D341Med (cell line): ENCODE measurements at regions not wholly inside any gene's neighbourhood (a gene's known extent, or its start where the extent isn't known, plus 50 kb on each side); places are given as distances from the start of the nearest gene placed in this dataset.

Experiments
- DNase-seq: peaks from one replicate; pipeline ENCODE4 v3.0.0; 2012; ENCODE audit warnings: low spot score

DNA sequence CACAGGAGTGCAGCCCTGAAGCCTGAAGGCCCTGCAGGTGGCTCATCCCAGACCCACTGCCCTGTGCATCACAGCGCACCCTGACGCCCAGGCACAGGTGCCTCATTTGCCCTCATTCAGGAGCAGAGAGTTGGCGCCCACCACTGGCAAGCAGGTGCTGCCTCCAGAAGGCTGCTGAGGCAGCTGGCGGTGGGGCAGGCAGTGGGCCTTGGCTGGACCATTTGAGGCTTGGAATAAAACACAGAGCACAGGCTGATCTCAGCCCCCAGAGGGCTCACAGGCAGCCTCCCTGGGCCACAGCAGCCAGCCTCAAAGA, 1151.9 kb downstream of the BRD1 start:
- DNase-seq, result no peak

DNA sequence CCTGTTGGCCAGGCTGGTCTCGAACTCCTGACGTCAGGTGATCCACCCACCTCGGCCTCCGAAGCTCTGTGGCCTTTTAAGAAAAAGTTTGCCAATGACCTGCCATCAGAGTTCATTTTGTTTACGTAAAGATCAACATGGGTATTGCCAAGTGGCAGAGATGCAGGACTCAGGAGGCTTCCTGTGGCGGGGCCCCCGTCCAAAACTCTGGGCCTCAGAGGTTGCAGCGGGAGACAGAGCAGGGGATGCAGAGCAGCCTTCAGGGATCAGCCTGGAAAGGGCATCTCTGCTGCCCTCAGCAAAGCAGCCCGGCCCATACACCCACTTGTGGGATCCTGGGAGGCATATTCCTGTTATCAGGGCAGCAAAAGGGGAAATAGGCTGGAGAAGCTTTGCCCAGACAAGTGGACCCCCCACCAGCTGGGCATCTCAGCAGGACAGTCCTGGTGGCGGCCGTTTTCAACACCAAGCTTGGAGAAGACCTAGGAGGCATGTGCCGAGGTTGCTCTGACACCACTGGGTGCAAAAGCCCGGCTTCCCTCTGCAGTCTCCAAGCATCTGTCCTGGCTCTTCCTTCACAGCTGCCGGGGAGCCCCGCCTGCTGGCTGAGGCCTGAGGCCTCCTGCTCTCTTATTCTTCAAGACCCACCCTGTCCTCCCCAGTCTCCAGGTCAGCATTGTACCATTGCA, 1152.4 kb downstream of the BRD1 start:
- no peak for DNase-seq

DNA sequence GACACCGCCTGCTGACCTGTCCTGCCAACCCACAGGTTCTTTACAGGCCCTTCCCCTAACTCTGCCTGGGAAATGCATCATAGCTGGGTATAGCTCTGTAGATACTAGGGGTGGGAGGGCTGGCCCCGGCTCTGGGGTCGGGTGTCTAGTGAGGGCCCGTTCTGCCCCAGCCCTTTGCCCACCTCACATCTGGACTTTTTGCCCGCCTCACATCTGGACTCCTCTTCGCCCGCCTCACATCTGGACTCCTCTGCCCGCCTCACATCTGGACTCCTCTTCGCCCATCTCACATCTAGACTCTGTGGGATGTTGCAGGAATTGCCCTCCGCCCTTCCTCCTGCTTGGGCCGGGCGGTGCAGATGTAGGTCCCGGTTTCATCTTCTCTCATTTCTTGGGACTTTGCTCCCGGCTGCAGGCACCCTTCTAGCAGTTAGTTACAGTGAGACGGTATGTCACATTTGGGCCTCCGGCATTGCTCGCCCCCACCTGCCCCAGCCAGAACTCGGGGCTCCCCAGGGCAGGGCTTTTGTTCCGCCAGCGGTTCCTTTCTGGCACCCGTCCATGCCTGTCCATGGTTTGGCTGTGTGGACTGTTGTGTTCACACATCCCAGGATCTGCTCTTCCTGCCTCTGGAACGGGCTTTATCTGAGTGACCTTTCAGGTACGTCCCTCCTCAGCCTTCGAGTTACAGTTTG, 1153.7 kb downstream of the BRD1 start:
- DNase-seq, result no peak

DNA sequence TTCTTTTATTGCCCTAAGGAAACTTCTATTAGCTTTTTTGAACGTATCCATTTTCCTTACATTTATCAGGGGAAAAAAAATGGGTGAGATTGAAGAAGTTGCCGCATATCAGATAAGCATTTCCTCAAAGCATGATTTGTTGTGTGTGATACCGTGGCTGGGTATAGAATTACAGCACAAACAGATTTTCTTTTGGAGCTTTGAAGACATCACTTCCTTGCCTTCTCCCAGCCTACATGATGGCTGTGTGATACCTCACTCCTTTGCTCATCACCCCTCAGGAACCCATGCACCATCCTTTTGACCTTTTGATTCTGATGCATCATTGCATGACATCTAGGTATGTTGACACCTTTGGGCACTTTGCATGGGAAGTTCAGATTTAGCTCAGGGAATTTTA, 1155.3 kb downstream of the BRD1 start:
- DNase-seq, result no peak

DNA sequence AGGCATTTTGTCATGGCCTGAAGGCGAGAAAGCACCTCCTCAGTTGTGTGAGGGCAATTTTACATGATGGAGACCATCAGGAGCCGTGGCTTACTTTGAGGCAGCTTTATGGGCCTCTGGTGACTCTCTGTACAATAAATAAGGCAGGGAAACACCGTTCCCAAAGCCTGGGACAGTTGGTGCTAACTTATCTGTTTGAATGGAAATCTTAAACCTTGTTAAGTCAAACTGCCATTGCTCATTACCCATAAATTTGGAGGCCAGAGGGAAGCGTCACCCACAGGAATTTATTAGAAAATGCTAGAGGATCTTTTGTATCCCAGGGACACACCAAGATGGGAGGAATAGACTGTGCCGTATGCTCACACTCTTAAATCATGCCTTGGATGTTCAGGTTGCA, 1156.9 kb downstream of the BRD1 start:
- DNase-seq, result no peak

DNA sequence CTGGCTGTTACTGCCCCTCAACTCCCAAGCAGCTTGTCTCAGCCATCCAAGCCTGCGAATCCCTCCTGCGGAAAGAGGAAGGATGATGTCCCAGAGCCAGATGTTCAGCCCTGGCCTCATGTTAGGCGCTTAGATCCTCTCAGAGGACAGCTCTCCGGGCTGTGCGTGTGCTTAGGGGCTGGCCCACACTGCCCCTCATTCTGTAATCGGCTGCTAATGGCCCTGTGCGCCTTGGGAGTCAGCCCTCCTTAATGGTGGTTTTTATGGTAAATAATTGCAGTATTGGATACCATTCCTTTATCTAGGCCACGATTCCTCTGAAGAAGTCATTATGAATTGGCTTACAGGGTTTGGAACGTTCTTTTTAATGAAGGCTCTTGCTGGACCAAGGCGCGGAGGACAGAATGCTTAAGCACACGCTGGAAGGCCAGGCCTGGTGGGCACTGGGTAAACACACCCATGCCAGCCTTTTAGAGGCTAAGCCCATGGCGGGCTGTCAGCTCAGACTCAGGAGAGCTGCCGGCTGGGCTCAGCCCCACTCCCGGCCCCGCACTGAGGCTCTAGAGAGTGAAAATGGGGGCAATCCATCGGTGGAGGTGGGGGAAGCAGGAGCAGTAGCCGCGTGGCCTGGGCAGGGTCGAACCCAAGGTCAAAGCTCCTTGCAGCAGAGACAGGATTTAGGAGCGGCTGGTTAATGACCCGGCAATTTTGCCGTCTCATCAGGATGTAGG, 1157.5 kb downstream of the BRD1 start:
- no peak for DNase-seq

DNA sequence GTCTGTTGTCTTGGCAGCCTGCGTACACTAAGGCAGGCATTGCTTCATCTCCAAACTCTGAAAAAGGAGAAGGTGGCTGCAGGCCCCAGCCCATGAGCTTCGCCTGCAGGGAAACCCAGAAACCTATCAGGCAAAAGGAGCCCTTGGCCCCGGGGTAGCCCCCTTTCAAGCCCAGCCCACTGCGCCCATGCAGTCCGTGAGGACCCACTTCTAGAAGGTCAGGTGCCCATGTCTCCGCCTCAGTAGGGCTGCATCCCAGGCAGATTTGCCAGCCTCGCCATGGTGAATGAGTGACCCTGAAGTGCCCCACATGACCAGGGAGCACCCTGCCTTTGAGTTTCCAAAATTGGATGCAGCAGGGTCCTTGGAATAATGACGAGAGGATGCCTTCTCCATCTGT, 1158.4 kb downstream of the BRD1 start:
- DNase-seq, result no peak

DNA sequence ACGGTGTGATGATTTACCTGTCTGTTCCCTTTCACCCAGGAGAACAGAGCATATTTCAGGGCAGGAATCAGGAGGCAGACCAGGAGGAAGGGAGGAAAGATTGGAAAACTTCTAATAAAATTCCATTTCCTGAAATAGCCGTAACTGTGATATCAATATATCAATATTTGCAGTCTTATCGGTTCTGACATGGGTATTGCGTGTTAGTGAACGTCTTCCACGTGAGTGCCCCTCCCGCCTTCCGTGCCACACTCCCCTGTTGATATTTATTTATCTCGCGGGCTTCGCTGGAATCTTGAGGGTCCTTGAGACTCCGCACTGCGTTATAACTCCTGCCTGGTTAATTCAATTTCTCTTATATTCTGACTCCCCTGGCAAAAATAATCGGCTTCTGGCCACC, 1160.4 kb downstream of the BRD1 start:
- DNase-seq, result no peak

DNA sequence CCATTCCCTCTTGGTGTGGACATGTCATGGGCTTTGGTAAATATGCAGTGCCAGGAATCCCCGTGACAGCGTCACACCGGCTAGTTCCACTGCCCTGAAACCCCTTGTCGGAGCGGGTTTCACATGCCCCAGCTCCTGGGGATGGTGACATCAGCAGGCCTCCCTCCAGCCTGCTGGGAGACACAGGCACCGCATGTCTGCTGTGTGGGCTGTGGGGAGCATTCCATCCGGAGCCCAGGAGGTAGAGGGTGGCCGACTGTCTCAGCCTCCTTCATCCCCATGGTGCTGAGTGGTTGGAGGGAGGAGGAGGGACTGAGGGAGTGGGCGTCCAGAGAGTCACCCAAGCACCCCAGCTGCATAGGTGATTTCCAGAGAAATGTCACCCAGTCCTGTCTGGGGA, 1161.1 kb downstream of the BRD1 start:
- no peak for DNase-seq

DNA sequence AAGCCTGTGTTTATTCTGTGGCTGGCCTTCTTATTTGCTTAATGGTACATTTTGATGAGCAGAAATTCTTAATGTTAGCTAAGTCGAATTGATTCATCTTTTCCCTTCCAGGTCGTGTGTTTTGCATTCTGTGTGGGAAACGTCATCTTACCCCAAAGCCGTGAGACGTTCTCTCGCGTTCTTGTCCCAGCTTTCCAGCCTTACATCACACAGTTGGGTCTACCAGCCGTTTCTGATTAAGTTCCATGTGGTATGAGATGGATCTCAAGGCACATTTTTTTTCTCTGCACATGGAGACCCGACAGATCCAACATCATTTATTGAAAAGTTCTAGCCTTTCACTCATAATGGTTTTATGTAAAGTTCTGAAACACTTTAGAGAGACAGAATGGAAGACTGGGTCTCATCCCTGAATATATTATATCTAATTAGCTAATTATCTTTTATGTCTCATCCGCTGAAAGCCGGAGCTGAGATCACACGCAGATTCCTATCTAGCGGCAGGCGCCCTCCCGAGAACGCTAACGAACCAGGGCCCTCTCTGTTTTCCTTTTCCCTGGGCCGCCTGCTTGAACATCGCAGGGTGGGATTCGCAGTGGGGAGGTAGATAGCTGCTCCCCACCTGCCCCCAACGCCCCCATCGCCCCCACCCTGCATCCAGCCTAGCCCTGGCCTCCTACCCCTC, 1162.2 kb downstream of the BRD1 start:
- no peak for DNase-seq

DNA sequence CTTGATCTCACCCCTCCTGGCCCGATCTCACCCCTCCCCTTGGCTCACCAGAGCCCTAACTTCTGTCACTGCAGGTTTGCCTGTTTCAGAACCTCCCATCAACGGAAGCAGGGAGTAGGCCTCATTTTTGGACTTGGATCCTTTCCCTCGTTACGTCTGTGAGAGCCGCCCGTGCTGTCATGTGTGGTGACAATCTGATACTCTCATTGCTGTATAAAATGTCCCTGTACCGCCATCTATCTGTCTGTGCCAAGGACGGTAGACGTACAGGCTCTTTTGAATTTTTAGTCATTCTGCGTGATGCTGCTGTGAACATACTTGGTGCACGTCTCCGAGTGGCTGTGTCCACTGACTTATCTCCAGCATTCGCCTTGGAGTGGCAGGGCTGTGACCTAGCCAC, 1163.1 kb downstream of the BRD1 start:
- no peak for DNase-seq

DNA sequence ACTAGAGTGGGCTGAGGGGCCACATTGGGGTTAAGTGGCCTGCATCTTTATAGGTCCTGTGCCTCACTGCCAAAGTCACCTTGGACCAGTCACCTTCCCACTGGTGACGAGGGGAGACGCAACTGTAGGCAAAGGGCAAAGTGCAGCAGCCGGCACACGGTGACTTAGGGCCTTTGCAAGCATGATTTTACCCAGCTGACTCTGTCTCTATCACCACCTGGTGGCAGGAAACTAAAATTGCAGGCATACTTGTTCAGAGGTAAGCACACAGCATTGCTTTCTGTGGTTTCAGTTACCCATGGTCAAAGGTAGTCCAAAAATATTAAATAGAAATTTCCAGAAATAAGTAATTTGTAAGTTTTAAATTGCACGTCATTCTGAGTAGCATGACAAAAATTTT, 1164.4 kb downstream of the BRD1 start:
- DNase-seq, result no peak

DNA sequence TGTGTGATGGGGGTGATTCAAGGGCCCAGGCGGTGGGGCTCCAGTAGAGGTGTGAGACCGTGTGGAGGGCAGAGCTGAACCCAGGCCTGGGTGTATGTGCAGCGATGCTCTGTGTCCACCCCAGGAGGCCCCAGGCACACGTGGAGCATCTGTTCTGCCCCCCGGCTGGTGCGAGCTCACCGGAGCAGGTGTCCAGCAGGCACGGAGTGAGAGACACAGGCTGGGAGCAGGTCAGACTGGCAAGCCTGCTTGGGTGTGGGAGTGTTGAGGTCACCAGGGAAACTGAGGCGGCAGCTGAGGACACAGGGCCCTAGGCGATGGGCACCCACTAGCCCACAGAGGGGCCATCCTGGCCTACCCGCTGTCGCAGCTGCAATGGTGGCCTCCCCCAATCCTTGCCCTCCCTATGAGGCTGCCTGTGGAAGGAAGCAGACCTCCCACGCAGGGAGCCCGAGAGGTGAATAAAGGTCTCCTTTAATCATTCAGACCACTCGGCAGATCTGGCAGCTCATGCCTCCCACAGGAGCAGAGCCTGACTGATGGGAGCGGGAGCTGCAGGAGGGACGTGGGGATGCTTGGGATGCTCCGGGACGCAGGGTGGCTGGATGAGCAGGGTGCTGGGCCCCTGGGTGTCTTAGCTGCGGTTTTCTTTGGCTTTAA, 1165.1 kb downstream of the BRD1 start:
- DNase-seq, result no peak

DNA sequence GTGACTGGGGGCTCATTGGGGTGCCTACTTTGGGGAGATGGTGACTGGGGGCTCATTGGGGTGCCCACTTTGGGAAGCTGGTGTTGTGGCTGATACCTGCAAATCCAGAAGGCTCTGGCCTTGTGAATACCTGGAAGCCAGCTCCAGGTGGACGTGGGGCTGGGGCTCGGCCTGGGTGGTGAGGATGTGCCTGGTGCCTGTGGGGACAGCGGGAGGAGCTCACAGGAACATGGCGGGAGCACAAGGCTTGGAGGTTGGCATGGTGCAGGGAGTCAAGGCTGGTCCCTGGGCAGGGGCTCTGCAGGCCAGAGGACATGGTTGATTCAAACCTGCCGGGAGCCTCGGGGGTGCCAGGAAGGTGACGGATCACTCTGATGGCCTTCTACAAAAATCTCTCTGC, 1165.7 kb downstream of the BRD1 start:
- DNase-seq, result no peak

DNA sequence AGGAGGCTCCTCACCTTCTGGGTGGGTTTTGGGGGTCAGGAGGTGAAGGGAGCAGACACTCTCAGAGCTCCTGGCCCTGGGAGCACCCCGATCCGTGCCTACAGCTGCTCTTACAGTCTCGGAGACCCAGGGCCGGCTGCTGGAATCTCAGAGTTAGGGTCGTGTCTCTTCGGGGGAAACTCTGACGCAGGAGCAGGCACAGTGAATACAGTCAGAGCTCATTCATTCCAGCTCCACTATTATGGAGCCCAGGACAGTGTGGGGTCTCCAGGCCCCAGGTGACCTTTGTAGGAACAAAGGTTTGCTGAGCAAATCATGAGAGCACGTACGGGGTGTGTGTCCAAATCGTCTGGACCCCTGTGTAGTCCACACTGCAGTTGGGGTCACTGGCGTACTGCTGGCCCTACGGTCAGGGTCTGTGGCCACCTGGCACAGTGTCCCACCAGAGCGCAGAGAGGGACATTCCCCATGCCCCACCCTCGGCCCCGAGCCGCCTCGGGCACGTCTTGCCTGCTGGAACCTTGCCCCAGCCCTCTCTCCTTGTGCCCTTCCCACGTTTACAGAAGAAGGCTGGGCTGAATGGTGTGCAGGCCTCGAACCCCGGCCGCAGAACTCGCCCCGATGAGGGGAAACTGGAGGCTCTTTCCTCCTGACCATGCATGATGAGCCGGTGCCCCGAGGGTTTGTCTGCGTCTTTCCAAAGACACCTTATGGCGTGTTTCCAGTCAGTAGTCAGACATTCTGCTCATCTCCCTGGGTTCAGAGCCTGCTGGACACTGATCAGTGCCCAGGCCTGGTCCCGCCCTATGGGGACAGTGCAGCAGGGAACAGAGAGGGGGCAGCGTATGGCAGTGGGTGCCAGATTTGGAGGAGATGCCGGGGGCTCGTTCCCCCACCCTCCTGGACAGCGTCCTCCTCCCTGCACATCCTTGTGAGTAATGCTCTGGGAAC, 1166.6 kb downstream of the BRD1 start:
- DNase-seq, result no peak

DNA sequence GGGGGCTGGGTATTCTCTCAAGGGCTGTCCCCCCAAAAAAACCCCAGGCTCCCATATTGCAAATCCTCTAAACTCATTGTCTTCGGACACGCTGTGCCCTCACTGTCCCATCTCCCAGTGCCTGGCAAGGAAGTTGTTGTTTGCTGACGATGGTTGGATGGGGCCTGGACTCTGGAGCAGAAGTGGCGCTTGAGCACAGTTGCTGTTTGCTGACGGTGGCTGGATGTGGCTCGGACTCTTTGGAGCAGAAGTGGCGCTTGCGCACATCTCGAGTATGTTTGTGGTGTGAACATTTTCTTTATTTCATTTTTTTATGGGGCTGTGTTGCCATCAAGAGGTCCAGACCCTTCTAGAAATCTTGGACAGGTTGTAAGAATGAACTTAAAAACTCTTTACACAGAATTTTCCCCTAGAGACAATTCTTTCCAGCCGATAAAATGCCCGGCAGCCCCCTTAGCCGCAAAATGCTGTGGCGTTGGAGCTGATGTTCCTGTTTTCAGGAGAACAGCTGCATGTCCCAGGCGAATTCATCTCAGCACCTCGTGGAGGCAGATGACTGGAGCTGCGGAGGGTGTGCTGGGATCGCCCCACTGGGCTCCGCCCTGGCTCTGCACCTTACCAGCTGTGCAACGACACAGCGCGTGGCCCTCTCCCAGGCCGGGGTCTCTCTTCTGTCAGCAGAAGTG, 1167.4 kb downstream of the BRD1 start:
- no peak for DNase-seq

DNA sequence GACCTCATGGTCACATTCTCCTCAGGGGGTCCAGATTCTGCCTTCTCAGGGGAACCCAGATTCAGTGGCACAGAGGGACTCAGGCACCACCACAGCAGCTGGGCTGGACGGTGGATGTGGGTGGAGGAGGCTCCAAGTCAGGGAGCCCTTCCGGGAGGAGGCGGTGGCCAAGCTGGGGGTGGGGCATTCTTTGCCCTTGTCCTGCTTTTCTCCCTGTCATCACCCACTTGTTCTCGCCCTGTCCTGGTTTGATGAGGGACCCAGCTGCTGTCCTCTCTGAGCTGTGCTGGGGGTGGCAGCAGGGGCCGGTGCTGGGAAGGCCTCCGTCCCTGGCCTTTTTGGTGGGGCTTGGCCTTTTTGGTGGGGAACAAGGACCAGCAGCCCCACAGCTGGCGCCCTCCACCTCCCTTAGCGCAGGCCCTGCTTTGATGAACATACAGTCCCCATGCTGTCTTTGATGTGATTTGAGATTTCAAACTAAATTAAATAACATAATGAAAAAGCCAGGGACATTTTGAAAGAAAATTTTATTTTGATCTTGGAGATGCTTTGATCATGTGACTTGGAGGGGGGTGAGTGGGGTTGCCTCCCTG, 1168.2 kb downstream of the BRD1 start:
- DNase-seq, result no peak

DNA sequence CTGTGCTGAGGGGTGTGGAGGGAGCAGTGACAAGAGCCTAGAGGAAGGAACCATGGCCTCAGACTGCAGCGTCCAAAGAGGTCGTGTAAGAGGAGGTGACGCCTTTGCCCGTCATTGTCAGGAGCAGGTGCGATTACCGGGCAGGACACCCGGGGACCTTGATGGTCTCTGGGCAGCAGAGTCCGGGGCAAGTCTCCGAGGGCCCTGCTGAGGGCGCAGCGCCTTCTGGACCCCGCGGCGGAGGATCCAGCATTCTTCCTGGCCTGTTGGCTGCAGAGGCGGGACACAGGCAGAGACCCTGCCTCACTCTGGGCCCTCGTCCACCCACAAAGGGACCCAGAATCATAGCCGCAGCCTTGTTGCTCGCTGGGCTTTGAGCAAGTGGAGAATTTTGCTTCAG, 1168.8 kb downstream of the BRD1 start:
- DNase-seq, result no peak

DNA sequence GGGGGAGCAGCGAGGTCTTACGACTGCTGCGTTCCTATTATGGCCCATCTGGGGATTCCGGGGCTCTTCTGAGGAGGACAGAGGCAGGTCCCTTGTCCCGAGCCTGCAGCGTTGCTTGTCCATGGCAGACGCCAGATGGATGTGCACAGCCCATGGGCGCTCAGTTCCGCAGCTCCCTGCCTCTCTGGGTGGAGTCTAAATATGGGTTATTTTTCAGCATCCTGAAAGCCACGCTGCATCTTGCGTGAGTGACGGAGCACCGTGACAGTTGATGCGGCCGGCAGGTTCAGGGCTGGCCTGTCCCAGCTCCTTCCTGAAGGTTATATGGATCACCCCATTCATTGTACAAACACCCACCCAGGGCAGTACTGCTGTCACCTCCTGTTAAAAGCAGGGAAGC, 1169.4 kb downstream of the BRD1 start:
- DNase-seq, result no peak

DNA sequence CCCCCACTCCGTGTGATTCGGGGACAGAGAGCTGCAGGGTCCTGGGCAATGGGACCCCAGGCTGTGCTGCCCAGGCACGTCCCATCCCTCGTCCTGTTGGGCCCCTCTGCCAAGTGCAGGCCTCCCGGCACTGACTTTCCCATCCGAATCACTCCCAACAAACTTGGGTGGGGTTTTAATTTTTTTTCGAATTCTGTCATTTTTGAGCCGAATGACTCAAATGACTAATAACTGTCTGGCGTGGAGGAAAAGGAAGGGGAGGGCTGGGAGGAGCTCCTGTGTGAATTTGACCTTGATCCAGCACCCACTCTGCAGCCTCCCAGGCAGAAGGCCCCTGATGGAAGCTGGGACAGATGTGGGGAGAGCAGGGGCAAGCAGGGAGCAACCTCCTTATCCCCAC, 1173.2 kb downstream of the BRD1 start:
- DNase-seq, result no peak
